GM12878 (cell line): ENCODE measurements at regions not wholly inside any gene's neighbourhood (a gene's known extent, or its start where the extent isn't known, plus 50 kb on each side); places are given as distances from the start of the nearest gene placed in this dataset.

ENCODE experiments used
- ATAC-seq: fragments of 200-7000 bp; cut with Tn5 transposase; 3 replicates; pipeline ENCODE4 v1.9.1; 2020; ENCODE audit warnings: mild to moderate bottlenecking, moderate library complexity
- BruUV-seq: library from RNA; stranded (reverse); fragments of 400-500 nt; replicated peaks from 2 replicates; lab custom pipeline; 2021; lab: Mats Ljungman, UMichigan
- CTCF ChIA-PET: fragments of 300-600 bp; sonication (Branson Sonifier 250); formaldehyde crosslinking; extraction: SDS; loops from one replicate; lab custom pipeline; 2021; ENCODE audit warnings: inconsistent platforms; lab: Yijun Ruan, JAX
- POLR2A ChIA-PET: fragments of 350-600 bp; formaldehyde crosslinking; extraction: SDS; loops from one replicate; lab custom pipeline; 2021; ENCODE audit warnings: inconsistent platforms; lab: Charles Lee
- RAD21 ChIA-PET: fragments of 300-600 bp; sonication (Branson Sonifier 250); formaldehyde crosslinking; loops from one replicate; lab custom pipeline; 2023; ENCODE audit warnings: antibody characterized with exemption; ENCODE audit not compliant: unreplicated experiment; lab: Charles Lee
- SMC1A ChIA-PET: fragments of 300-600 bp; sonication (Branson Sonifier 250); formaldehyde crosslinking; loops from one replicate; lab custom pipeline; 2023; ENCODE audit not compliant: unreplicated experiment, uncharacterized antibody; lab: Charles Lee
- DNase-seq: peaks from one replicate; pipeline ENCODE4 v3.0.0-alpha.2; 2011; ENCODE audit warnings: low read depth, low spot score
- FAIRE-seq: peaks from 3 replicates; lab custom pipeline; 2011; peaks lifted over from hg19 to GRCh38; lab: Jason Lieb, UNC
- H2AFZ ChIP-seq: 2 replicates; pipeline ENCODE4 v1.6.0; 2011; ENCODE audit warnings: low read depth, low read length, control low read depth; ENCODE audit not compliant: control insufficient read depth
- H3K27ac ChIP-seq: 2 replicates; pipeline ENCODE4 v1.5.1; 2011; ENCODE audit warnings: control low read depth; ENCODE audit not compliant: control insufficient read depth, insufficient read depth
- H3K27me3 ChIP-seq, 2 experiments: replicated peaks in 1 of 2; 2 replicates each; pipeline versions ENCODE4 v1.6.0 to v1.6.1; 2011; ENCODE audit warnings: low read length in 1 of 2; ENCODE audit not compliant: control insufficient read depth in 2 of 2, insufficient read depth in 2 of 2
- H3K36me3 ChIP-seq, 2 experiments: 2 replicates each; pipeline ENCODE4 v1.5.1; 2011; ENCODE audit warnings: low read length in 1 of 2; ENCODE audit not compliant: control insufficient read depth in 2 of 2, insufficient read depth in 2 of 2
- H3K4me1 ChIP-seq: 2 replicates; pipeline ENCODE4 v1.6.1; 2011; ENCODE audit warnings: mild to moderate bottlenecking, low read length, moderate library complexity, mixed read lengths; ENCODE audit not compliant: control insufficient read depth, insufficient read depth
- H3K4me2 ChIP-seq: 2 replicates; pipeline ENCODE4 v1.6.0; 2011; ENCODE audit warnings: control low read depth; ENCODE audit not compliant: control insufficient read depth, insufficient read depth
- H3K4me3 ChIP-seq: fragments of 200-600 bp; sonication (generic); 2 replicates; pipeline ENCODE4 v1.5.1; 2016
- H3K79me2 ChIP-seq: 2 replicates; pipeline ENCODE4 v1.6.0; 2011; ENCODE audit warnings: low read length; ENCODE audit not compliant: control insufficient read depth, insufficient read depth
- H3K9ac ChIP-seq: 2 replicates; pipeline ENCODE4 v1.8.0; 2011; ENCODE audit warnings: low read length, control low read depth, mixed read lengths; ENCODE audit not compliant: control insufficient read depth, insufficient read depth
- H3K9me3 ChIP-seq: replicated peaks from 3 replicates; pipeline ENCODE4 v1.5.1; 2011; ENCODE audit warnings: mild to moderate bottlenecking, low read length; ENCODE audit not compliant: control insufficient read depth, insufficient read depth
- H4K20me1 ChIP-seq: 2 replicates; pipeline ENCODE4 v1.6.0; 2011; ENCODE audit not compliant: control insufficient read depth, insufficient read depth
- NBN ChIP-seq: fragments of 450-650 bp; IDR thresholded peaks from 2 replicates; pipeline ENCODE4 v1.6.1; 2016
- SPI1 ChIP-seq: IDR thresholded peaks from 2 replicates; pipeline ENCODE4 v1.6.1; 2011; ENCODE audit warnings: low read depth, mild to moderate bottlenecking, low read length, moderate library complexity, borderline replicate concordance; ENCODE audit not compliant: insufficient read depth
- WGBS: methylation state at CpG from one replicate; pipeline ENCODE4 v1.1.6; 2016; ENCODE audit warnings: low lambda C conversion rate; ENCODE audit not compliant: insufficient replicate concordance, insufficient coverage; ENCODE audit errors: missing lambda C conversion rate; 5-methylcytosine and 5-hydroxymethylcytosine counted together
- in situ Hi-C: fragments of 300-500 bp; cut with MboI; formaldehyde crosslinking; loops from 9 replicates; pipeline ENCODE4 v1.14.3; 2018; ENCODE audit warnings: mixed read lengths
- intact Hi-C: fragments of 100-400 bp; cut with micrococcal nuclease; formaldehyde crosslinking; loops from one replicate; pipeline ENCODE4 v1.14.2; 2022; ENCODE audit not compliant: unreplicated experiment
- TF ChIP-seq, protein P1 (sequence below): fragments of 450-650 bp; IDR thresholded peaks from 2 replicates; pipeline ENCODE4 v1.6.1; 2018; ENCODE audit warnings: mild to moderate bottlenecking, low read depth, moderate library complexity; ENCODE audit not compliant: partially characterized antibody
- TF ChIP-seq, protein P2 (sequence below): fragments of 150-350 bp; IDR thresholded peaks from 2 replicates; pipeline ENCODE4 v1.6.1; 2014; ENCODE audit warnings: mild to moderate bottlenecking, low read depth, low read length

DNA sequence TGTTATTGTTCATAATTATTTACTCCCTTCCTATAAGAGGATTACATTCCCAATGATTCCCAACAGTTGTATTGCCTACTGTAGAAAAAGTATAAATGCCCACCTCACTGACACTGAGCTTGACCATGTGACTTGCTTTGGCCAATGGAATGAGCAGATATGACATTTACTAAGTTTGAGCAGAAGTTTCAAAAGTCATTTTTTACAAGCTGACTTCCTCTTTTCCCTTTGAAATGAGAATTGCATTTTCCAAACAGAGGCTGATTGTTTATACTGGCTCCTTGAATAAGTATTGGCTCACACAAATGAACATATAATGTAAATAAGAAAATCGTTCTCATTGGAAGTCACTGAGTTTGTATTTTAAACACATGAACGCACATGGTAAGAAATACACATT is 116.4 kb upstream of the LRFN5 start:
- no peak overlapping the region for H3K4me3 ChIP-seq
- no peaks in the 10 kb centered on the region for H3K4me1 ChIP-seq
- H3K4me2 ChIP-seq: no peak overlapping the region
- no peaks in the 10 kb centered on the region for H3K9me3 ChIP-seq
- no TSS peak for BruUV-seq
- intact Hi-C loops (no loop called here), in situ Hi-C loops (no loop called here)
- H3K79me2 ChIP-seq: no peaks in the 10 kb centered on the region
- no peaks in the 10 kb centered on the region for H4K20me1 ChIP-seq
- RAD21 ChIA-PET: no interaction called here
- no peaks in the 10 kb centered on the region for H3K36me3 ChIP-seq
- no peak for TF ChIP-seq NBN
- peak; percentile 54; the same call in 1 of the 2 replicates for TF ChIP-seq SPI1
- TF ChIP-seq, protein P1, sequence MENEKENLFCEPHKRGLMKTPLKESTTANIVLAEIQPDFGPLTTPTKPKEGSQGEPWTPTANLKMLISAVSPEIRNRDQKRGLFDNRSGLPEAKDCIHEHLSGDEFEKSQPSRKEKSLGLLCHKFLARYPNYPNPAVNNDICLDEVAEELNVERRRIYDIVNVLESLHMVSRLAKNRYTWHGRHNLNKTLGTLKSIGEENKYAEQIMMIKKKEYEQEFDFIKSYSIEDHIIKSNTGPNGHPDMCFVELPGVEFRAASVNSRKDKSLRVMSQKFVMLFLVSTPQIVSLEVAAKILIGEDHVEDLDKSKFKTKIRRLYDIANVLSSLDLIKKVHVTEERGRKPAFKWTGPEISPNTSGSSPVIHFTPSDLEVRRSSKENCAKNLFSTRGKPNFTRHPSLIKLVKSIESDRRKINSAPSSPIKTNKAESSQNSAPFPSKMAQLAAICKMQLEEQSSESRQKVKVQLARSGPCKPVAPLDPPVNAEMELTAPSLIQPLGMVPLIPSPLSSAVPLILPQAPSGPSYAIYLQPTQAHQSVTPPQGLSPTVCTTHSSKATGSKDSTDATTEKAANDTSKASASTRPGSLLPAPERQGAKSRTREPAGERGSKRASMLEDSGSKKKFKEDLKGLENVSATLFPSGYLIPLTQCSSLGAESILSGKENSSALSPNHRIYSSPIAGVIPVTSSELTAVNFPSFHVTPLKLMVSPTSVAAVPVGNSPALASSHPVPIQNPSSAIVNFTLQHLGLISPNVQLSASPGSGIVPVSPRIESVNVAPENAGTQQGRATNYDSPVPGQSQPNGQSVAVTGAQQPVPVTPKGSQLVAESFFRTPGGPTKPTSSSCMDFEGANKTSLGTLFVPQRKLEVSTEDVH: no peak
- TF ChIP-seq, protein P2, sequence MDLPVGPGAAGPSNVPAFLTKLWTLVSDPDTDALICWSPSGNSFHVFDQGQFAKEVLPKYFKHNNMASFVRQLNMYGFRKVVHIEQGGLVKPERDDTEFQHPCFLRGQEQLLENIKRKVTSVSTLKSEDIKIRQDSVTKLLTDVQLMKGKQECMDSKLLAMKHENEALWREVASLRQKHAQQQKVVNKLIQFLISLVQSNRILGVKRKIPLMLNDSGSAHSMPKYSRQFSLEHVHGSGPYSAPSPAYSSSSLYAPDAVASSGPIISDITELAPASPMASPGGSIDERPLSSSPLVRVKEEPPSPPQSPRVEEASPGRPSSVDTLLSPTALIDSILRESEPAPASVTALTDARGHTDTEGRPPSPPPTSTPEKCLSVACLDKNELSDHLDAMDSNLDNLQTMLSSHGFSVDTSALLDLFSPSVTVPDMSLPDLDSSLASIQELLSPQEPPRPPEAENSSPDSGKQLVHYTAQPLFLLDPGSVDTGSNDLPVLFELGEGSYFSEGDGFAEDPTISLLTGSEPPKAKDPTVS: no peak
- no peak for ATAC-seq
- SMC1A ChIA-PET: no interaction called here
- no peak overlapping the region for H3K27ac ChIP-seq
- no peak for FAIRE-seq
- CTCF ChIA-PET: no interaction called here
- H3K9ac ChIP-seq: no peak overlapping the region
- H3K27me3 ChIP-seq: no peaks in the 10 kb centered on the region
- 11% methylated on average over 2 of the region's 2 CpGs for WGBS
- no peak for DNase-seq
- no peak overlapping the region for H2AFZ ChIP-seq
- POLR2A ChIA-PET: no interaction called here
